SK-N-SH treated with all-trans-retinoic acid at 6 μM for 48 hours (cell line): ENCODE measurements at regions not wholly inside any gene's neighbourhood (a gene's known extent, or its start where the extent isn't known, plus 50 kb on each side); places are given as distances from the start of the nearest gene placed in this dataset.

ENCODE experiments used
- ATAC-seq: fragments of 200-7000 bp; cut with Tn5 transposase; 3 replicates; pipeline ENCODE4 v1.9.1; 2020; ENCODE audit warnings: mild to moderate bottlenecking, moderate library complexity
- ARNTL ChIP-seq: fragments of 450-650 bp; formaldehyde crosslinking; IDR thresholded peaks from 2 replicates; pipeline ENCODE4 v1.5.0; 2020; ENCODE audit warnings: low read depth, mild to moderate bottlenecking, moderate library complexity, borderline replicate concordance
- BACH2 ChIP-seq: fragments of 250-450 bp; sonication (Bioruptor Pico); IDR thresholded peaks from 2 replicates; pipeline ENCODE4 v1.9.0; 2021; ENCODE audit warnings: mild to moderate bottlenecking, borderline replicate concordance
- CREB5 ChIP-seq: fragments of 250-450 bp; sonication (Bioruptor Pico); IDR thresholded peaks from 2 replicates; pipeline ENCODE4 v1.5.1; 2020; ENCODE audit warnings: low read depth, mild to moderate bottlenecking, moderate library complexity
- CSDC2 ChIP-seq: fragments of 250-450 bp; sonication (Bioruptor Pico); IDR thresholded peaks from 2 replicates; pipeline ENCODE4 v1.5.0; 2020; ENCODE audit warnings: mild to moderate bottlenecking, moderate library complexity
- CSRNP3 ChIP-seq: fragments of 250-450 bp; sonication (Bioruptor Pico); IDR thresholded peaks from 2 replicates; pipeline ENCODE4 v1.5.1; 2021; ENCODE audit warnings: mild to moderate bottlenecking, moderate library complexity
- ESRRG ChIP-seq: fragments of 250-450 bp; sonication (Bioruptor Pico); IDR thresholded peaks from 2 replicates; pipeline ENCODE4 v1.6.1; 2021; ENCODE audit warnings: mild to moderate bottlenecking
- ISL1 ChIP-seq: fragments of 250-450 bp; sonication (Bioruptor Pico); IDR thresholded peaks from 2 replicates; pipeline ENCODE4 v2.1.2; 2022; ENCODE audit warnings: mild to moderate bottlenecking, moderate library complexity
- OSR1 ChIP-seq: fragments of 250-450 bp; sonication (Bioruptor Pico); IDR thresholded peaks from 2 replicates; pipeline ENCODE4 v1.8.0; 2022; ENCODE audit warnings: moderate library complexity, mild to moderate bottlenecking, inconsistent platforms
- PATZ1 ChIP-seq: fragments of 250-450 bp; sonication (Bioruptor Pico); IDR thresholded peaks from 2 replicates; pipeline ENCODE4 v1.8.0; 2020; ENCODE audit warnings: mild to moderate bottlenecking, moderate library complexity, borderline replicate concordance
- POU6F1 ChIP-seq: fragments of 250-450 bp; sonication (Bioruptor Pico); IDR thresholded peaks from 2 replicates; pipeline ENCODE4 v1.8.0; 2021; ENCODE audit warnings: low read depth, mild to moderate bottlenecking, moderate library complexity, borderline replicate concordance
- PPARA ChIP-seq: fragments of 250-450 bp; sonication (Bioruptor Pico); IDR thresholded peaks from 2 replicates; pipeline ENCODE4 v1.5.0; 2020; ENCODE audit warnings: mild to moderate bottlenecking, borderline replicate concordance
- RARB ChIP-seq: fragments of 250-450 bp; sonication (Bioruptor Pico); IDR thresholded peaks from 2 replicates; pipeline ENCODE4 v1.8.0; 2021; ENCODE audit warnings: mild to moderate bottlenecking, moderate library complexity
- SNAI2 ChIP-seq: fragments of 250-450 bp; sonication (Bioruptor Pico); IDR thresholded peaks from 2 replicates; pipeline ENCODE4 v1.5.0; 2020; ENCODE audit warnings: mild to moderate bottlenecking, moderate library complexity
- TOX ChIP-seq: fragments of 250-450 bp; sonication (Bioruptor Pico); IDR thresholded peaks from 2 replicates; pipeline ENCODE4 v1.8.0; 2021; ENCODE audit warnings: mild to moderate bottlenecking, moderate library complexity, borderline replicate concordance
- TSHZ2 ChIP-seq: fragments of 250-450 bp; sonication (Bioruptor Pico); IDR thresholded peaks from 2 replicates; pipeline ENCODE4 v1.5.0; 2020; ENCODE audit warnings: mild to moderate bottlenecking, moderate library complexity
- ZC3H10 ChIP-seq: fragments of 250-450 bp; sonication (Bioruptor Pico); IDR thresholded peaks from 2 replicates; pipeline ENCODE4 v1.5.1; 2021; ENCODE audit warnings: mild to moderate bottlenecking, moderate library complexity
- ZFP3 ChIP-seq: fragments of 250-450 bp; sonication (Bioruptor Pico); IDR thresholded peaks from 2 replicates; pipeline ENCODE4 v1.5.0; 2020; ENCODE audit warnings: mild to moderate bottlenecking, moderate library complexity
- ZFP30 ChIP-seq: fragments of 450-650 bp; formaldehyde crosslinking; IDR thresholded peaks from 2 replicates; pipeline ENCODE4 v1.5.0; 2022; ENCODE audit warnings: mild to moderate bottlenecking, moderate library complexity
- ZNF565 ChIP-seq: fragments of 450-650 bp; formaldehyde crosslinking; conservative IDR thresholded peaks from 2 replicates; pipeline ENCODE4 v1.5.0; 2020; ENCODE audit warnings: low read depth, mild to moderate bottlenecking, moderate library complexity
- ZNF70 ChIP-seq: fragments of 450-650 bp; formaldehyde crosslinking; IDR thresholded peaks from 2 replicates; pipeline ENCODE4 v1.5.0; 2020; ENCODE audit warnings: mild to moderate bottlenecking, moderate library complexity
- ZNF8 ChIP-seq: fragments of 450-650 bp; formaldehyde crosslinking; IDR thresholded peaks from 2 replicates; pipeline ENCODE4 v1.5.0; 2020; ENCODE audit warnings: mild to moderate bottlenecking, moderate library complexity

- no peak for ATAC-seq
- TF ChIP-seq POU6F1 (CRISPR knock-in tag) (no peak), ESRRG (CRISPR knock-in tag) (no peak), RARB (CRISPR knock-in tag) (no peak), OSR1 (CRISPR knock-in tag) (no peak), BACH2 (CRISPR knock-in tag) (no peak), CREB5 (CRISPR knock-in tag) (no peak), ARNTL (CRISPR knock-in tag) (no peak), CSRNP3 (CRISPR knock-in tag) (no peak), ISL1 (no peak), CSDC2 (no peak), PPARA (CRISPR knock-in tag) (no peak), ZFP3 (no peak), TOX (CRISPR knock-in tag) (no peak), ZFP30 (CRISPR knock-in tag) (no peak), PATZ1 (CRISPR knock-in tag) (no peak), SNAI2 (CRISPR knock-in tag) (no peak), TSHZ2 (CRISPR knock-in tag) (no peak), ZNF565 (CRISPR knock-in tag) (no peak)
Measured at GRCh38 chr6:20014508-20014907, 177.3 kb downstream of the ID4 start.

- no peak for ATAC-seq
- TF ChIP-seq ZNF565 (CRISPR knock-in tag) (no peak), TSHZ2 (CRISPR knock-in tag) (no peak), ARNTL (CRISPR knock-in tag) (no peak), ISL1 (no peak), ZFP30 (CRISPR knock-in tag) (no peak), TOX (CRISPR knock-in tag) (no peak), POU6F1 (CRISPR knock-in tag) (no peak), ZNF8 (CRISPR knock-in tag) (no peak), ZFP3 (no peak), OSR1 (CRISPR knock-in tag) (no peak), ZC3H10 (CRISPR knock-in tag) (no peak), CSDC2 (no peak), PATZ1 (CRISPR knock-in tag) (no peak), ESRRG (CRISPR knock-in tag) (no peak), SNAI2 (CRISPR knock-in tag) (no peak), PPARA (CRISPR knock-in tag) (no peak), ZNF70 (CRISPR knock-in tag) (no peak), RARB (CRISPR knock-in tag) (no peak)
Measured at GRCh38 chr6:20020526-20020925, 183.4 kb downstream of the ID4 start.
